GM06990 (cell line): ENCODE measurements at regions not wholly inside any gene's neighbourhood (a gene's known extent, or its start where the extent isn't known, plus 50 kb on each side); places are given as distances from the start of the nearest gene placed in this dataset.
"Not testable (repeated sequence)": the region's sequence is repeated elsewhere in the genome, so short reads cannot be mapped to it uniquely, and the experiment has no call there.

Source experiments
- DNase-seq: peaks from one replicate; pipeline ENCODE4 v3.0.0-alpha.2; 2011; ENCODE audit not compliant: insufficient read length; ENCODE audit errors: extremely low read depth
- H3K27me3 ChIP-seq: replicated peaks from 2 replicates; pipeline ENCODE4 v1.6.0; 2011; ENCODE audit warnings: low read length; ENCODE audit not compliant: control insufficient read depth, insufficient read depth
- H3K36me3 ChIP-seq: 2 replicates; pipeline ENCODE4 v1.5.1; 2011; ENCODE audit warnings: low read length; ENCODE audit not compliant: control insufficient read depth, insufficient read depth
- H3K4me3 ChIP-seq: replicated peaks from 2 replicates; pipeline ENCODE4 v1.5.1; 2011; ENCODE audit warnings: low read depth, mild to moderate bottlenecking, control low read depth, low read length

DNA sequence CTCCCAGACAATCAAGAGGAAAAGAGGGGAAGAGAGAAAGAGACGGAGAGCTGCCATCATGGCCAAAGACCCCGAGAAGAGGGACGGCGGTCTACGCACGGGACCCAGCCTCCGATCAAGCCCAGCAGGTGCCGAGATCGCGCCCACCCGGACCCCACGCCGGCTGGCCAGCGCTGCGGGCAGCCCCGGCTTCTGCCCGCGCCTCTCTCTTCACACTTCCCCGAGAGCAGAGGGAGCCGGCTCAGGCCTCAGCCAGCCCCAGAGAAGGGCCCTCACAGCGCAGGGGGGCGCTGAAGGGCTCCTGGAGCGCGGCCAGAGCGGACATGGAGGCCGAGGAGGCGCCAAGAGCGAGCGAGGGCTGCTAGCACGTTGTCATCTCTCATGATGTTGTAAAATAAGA is 613.7 kb downstream of the TUBA3C start:
- H3K4me3 ChIP-seq, DNase-seq, H3K27me3 ChIP-seq, H3K36me3 ChIP-seq: not testable (repeated sequence)
